ENCODE measurements at regions not wholly inside any gene's neighbourhood (a gene's known extent, or its start where the extent isn't known, plus 50 kb on each side); places are given as distances from the start of the nearest gene placed in this dataset.
A peak's percentile ranks its signal among the peaks of the same experiment; 100 is the strongest.

DNA sequence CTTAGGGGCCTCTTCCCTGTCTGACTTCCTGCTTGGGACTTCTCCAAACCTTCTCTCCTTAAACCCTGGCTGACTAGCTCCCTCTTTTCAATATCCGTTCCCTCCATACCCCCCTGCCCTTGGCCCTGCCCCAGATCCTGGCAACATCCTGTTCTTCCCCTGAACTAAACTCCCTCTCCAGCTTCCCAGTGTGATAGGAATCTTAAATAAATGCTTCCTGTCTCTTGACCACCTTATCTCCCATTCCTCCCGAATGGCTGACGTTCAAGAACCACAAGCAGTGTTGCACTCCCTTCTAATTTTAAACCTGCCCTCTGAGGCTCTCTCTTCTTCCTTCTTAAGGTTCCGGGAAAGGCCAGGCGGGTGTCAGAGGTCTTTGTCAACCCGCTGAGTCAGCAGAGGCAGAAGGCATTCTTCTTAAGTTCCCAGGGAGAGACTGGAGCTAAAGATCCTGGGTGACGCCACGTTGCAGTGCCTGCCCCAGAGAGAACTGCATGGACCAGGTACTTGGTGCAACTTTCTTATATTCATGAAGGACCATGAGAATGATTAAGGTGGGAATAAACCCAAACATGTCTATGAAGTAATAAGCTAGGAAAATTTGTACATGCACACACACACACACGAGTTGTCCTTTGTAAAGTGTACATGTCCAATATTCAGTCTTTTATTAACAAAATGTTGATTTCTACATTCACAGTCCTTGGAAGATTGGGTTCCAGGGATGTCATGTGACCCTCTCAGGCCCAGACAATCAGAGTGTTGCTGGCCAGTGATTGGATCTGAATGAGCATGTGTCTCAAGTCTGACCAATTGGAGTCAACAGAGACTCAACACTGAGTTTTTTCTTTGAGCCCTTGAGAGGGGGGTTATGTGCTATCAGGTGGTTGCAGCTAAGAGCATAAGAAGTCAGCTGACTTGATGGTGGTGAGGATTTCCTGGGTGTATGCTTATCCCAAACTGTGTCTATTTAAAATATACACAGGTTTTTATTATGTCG lies 420.2 kb upstream of the TBX3 start:
- DNase-seq: peak; percentile 10

DNA sequence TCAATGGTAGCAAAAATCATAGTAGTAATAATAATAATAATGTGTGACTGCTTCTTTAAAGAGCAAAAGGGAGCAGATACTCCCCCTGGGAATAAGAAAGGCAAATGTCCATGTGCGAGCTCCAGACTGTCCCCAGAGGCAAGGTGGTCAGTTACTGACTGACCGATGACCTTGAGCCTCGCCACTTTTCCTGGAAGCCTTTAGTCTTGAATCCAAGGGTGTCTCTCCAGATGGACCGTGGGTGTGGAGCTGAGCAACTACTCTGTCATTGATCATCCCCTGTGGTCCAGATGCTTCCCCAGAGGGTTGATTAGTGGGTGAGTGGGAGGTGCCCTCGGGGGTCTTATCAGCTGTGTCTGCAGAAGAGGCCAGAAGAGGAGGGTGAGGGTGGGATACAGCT lies 418.5 kb upstream of the TBX3 start:
- DNase-seq: no peak

DNA sequence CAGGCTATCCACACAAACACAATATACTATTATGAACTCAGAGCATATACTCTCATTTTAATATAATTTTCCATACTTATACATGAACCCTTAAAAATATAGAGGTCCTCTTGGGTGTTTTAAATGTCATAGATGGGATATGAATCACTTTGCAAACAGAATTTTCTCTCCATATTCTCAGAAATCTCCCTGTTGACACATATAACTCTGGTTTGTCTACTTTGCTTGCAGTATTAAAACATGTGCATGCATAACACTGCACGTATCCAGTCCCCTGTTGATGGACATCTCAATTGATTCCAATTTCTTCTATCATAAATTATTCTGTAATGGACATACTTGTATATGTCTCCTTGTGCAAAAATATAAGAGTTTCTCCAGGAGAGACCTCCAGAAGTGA lies 417.5 kb upstream of the TBX3 start:
- no peak for DNase-seq

DNA sequence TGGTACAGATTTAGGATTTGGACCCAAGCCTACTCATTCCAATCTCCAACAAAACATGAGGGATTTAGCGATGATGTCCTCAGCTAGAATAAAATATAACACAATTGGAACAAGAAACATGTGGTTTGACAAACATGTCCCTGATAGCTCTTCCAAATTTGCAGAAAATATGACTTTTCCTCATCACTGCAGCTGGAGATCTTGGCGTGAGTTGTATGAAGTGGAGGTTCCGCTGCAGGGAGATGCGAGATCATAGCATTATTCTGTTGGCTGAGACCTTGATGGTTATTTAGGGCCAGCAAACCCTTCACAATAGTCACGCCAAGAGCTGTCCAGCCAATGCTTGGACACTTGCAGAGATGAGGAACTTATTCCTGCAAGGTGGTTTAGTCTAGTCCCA lies 413.4 kb upstream of the TBX3 start:
- DNase-seq: no peak

DNA sequence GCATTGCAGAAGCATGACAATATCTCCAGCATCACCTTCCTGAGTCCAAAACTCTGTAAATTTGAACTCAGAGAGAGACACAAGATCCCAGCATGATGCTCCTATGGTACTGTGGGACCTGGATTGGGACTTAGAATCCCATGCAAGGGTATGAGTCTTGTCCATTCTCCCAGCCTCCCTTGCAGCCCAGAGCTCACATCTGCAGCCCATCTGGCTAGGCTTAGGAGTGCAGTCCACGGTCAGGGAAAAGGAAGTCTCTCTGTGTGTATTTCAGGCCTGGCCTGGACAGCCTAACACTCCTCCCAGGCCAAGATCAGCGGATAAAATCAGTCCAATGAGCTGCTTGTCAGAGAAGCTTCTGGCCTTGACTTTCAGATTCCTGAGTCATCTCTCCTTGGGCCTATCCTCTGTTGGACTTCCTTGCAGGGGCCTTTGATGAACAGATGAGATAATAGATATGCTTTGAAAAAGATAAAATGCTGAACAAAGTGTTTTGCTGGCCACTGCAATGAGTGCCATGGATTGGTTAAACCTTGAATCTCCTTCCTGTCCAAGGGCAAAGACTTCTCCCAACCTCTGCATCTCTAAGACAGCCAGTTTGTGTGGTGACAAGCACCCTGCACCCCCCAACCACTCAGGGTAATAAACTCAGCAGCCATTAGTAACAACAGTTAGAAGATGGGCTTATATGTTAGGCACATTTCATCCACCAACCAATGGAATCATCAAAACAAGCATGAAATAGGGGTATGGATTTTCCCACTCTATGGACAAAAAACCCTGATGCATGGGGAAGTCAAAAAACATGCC lies 412.8 kb upstream of the TBX3 start:
- no peak for DNase-seq

DNA sequence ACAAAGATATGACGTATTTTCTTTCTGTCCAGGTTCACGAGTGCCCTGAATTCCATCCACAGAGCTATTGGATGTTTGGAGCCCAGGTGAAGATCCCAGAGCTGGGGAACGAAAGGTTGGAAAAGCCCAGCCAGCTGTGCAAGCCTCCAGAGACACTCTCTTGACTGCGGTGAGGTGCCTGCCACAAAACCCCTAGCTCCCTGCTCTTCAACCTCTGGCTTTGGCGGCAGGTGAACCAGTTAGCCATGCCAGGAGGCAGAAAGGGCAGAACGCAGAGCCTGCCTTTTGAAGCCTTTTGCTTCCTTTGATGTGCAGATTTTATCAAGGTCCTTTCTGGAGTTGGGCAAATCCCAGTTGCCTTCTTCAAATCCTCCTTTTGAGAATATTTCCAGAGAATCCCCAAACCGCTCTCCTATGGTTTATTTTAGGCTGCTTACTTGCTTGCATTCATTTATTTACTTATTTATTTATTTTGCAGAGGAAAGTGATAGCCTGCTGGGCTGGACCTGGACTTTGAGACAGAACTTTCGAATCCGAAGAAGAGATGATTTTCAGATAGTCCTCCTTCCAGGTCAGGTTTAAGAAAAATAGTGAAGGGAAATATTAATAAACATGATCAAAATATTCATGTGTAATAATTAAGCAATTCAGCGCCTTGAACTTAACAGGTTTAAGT lies 411.2 kb upstream of the TBX3 start:
- DNase-seq: no peak

DNA sequence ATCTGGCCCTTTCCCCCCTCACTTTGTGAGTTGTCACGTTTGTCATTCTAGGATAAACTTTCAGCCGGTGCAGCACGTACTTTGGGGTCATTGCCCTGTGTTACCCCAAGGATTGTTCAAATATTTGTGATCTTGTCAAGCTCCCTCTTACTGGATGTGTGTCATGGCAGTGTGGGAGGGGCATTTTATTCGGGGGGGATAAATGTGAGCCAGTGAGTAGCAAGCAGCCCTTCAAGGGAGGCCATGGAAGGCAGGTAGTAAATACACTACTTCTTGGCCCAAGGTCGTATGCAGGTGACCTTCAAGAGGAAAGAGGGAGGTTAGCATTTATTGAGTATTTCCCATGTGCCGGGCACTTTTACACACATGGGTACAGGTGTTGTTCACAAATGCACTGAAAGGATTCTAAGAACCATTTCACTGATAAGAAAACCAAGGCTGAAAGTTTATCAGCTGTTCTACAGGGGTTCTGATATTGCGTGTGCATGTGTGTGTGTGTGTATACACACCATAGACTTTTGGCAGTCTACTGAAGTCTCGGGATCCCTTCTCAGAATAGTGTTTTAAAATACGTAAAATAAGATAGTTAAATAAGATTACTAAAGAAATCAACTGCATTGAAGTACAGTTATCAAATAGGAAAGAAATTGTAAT lies 410.3 kb upstream of the TBX3 start:
- DNase-seq: no peak

DNA sequence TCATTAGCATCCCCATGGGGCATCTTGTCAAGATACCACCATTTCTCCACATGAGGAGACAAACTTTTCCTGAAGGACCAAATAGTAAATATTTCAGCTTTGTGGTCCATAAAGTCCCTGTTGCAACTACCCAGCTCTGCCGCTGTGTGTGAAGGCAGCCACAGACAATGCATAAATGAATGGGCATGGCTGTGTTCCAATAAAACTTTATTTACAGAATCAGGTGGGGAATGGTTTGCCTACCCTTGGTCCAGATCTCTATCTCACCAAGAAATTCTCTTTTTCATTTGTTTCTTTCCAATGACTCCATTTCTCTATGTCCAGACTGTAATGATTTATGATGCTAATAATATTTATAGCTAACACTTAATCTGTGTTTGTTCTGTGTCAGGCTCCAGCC lies 409.3 kb upstream of the TBX3 start:
- no peak for DNase-seq

DNA sequence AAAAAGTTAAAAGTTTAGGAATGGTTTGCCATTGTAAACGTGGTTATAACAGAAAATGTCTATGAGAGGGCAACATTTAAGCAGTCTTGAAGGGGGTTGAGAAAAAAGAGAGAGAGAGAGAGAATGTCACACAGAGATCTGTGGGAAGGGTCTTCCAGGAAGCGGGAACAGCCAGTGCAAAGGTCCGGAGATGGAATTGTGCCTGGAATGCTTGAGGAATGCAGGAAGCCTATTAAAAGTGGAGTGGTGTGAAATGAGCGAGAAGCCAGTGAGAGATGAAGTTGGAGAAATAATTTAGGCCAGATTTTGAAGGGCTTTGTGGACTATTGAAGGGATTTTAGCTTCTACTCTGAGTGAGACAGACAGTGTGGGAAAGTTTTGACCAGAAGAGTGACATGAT lies 406.8 kb upstream of the TBX3 start:
- DNase-seq: no peak

DNA sequence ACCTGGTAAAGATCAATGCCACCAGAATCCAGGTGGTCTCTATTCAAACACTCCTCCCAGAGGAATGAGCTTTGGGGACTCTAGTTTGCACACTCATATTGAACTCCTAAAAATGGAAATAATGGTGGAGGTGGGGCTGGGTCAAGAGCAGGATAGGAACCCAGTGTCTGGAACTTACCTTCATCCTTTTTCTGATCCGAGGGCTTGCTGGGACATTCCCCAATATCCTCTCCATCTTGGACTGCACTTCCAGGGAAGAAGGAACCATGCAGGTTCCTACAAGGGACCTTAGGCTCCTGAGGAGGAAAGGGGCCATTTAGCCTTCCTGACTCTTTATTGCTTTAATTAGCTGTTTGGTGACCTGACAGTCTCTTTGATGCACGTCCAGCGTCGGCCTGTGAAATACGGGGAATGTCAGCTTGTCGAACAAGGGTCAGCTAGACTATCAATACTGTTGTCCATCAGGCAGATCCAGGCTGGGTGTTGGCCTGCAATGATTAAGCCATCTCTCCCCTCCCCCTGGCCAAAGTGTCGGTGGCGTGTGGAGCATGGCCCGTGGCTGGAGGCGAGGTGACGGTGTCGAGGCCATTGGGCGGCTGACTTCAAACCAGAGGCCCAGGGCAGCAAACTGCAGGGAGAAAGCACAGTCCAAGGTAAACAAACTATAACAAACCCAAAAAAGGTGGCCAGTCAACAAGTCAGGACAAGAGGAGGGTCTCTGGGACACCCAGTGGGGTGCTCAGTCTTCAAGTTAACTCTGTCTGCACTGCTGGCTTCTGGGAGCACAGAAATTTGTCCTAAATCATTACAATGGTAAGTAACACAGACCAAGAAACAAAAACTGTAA lies 405.2 kb upstream of the TBX3 start:
- no peak for DNase-seq

DNA sequence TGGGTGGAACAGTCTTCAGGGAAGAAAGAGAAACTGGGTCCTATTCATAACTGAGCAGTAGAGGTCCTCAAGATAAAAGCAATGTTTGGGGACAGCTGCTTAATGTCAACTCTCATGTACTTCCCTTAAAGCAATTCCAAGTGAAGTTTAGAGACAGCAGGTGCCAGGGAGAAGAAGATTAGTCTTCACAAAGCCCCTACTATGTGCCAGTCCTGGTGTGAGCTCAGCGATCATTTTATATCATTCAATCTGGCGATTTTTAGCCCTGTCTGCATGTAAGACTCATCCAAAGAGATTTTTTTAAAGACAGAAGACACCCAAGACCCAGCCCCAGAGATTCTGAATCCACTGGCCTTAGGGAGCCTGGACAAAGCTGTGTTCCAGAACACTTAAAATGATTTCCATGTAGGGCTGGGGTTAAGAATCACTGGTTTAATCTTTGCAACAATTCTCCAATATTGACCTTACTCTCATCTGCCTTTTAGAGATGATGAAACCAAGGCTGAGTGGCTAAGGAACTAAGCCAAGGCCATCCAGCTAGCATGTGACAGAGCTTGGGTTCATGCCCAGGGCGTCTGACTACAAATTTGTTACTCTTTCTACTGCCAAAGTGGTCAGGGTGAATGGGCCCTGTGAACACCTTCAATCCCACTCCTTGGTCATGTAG lies 404.5 kb upstream of the TBX3 start:
- DNase-seq: no peak

DNA sequence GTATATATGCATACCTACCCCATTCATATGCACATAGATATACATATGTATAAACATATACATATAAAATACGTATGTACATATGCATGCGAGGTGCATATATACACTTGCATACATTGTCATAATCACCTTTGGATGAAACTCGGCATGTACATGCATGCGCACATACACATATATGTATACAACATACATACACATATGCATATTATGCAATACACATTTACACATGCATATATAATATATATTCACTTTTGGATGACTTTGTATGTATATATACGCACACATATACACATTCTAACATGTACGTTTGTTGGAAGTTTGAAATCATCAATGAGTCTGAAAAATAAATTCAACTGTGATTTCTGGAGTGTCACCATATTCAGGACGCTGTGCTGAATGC lies 401.6 kb upstream of the TBX3 start:
- DNase-seq: no peak

DNA sequence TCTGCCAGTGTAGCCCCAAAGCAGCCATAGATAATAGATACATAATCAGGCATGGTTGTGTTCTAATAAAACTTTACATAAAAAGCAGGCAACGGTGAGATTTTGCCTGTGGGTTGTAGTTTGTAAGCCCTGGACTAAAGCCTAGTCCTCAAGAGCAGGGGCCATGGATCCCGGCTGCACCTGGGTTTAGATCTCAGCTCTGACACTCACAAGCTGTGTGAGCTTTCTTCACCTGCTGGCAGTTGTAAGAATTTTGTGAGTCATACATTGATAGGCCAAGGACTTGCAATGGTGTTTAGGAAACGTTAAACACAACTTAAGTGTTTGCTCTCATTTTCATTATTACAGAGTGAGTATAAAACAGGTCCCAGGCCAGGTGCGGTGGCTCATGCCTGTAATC lies 395.8 kb upstream of the TBX3 start:
- DNase-seq: no peak

DNA sequence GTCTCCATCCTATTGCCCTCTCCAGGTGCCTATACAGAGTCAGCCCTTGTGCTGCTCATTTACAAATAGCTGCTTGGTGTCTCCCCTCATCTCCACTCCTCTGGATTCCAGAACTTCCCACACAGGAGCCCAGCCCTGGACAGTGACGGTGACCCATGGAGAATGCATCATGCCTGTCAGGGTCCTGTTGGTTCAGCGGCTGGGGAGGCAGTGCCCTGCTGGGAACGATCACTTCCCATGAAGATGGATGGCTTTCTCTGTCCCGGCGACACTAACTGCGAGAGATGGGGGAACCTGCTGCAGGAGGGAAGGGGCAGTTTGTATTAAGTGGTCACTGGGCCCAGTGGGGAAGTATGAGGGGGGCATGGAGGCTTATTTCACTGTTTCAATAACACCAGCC lies 395.0 kb upstream of the TBX3 start:
- DNase-seq: no peak

DNA sequence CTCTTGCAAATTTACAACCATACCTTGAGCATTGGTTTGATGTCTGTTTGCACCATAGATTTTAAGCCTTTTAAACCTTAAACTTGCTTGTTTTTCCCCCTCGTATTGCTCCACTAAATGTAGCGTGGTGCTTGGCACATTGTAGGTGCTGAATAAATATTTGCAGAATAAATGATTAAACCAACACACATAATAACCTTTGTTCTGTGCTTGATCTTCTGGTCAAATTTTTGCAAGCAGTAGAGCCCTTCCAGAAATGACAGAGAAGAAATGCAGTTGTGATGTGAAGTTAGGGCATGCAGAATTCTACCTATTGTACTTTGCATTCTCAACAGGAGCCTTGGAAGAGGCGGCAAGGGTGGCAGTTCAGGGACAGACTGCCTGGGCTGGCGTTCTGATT lies 394.4 kb upstream of the TBX3 start:
- DNase-seq: no peak

DNA sequence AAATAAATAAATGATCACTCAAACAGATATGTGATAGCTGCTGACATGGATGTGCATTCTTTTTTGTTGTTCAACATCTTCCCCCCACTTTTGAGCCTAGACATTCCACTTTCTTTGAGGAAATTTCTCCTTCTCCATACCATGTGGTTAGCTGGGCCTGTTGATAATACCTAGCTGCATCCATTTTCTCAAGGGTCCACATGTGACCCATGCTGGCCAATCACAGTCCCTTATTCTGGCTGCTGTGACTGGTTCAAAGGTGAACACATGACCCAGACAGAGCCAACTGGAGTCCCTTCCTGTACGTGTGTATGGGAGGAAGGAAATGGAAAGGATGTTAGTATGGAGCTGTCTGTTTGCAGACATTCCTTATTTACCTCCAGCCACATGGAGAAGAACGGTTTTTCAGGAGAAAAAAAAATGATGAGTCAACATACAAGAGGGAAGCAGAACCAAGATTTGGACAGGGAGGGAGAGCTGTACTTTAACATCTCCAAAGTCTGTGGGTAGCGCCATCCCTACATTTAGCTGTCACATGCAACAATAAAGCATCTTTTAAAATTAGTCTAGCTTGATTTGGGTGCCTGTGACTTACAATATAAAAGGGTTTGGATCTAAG lies 391.7 kb upstream of the TBX3 start:
- no peak for DNase-seq

DNA sequence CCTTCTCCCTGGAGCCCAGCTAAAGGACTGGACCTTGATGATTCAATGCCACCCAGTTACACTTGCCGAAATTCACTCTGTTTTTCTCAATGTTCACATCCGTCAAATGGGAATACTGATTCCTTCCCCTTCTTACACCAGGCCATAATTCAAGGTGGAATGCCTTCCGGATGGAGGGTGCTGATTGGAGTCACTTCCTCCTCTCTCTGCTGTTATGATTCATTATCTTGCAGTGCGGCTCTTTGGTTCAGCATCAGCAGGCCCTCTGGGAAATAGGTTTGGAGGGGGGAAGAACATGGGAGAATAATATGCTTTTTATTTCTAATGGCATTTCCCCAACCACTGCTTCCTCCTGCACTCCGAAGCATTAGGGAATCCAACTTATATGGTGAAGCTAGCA lies 390.6 kb upstream of the TBX3 start:
- DNase-seq: no peak

DNA sequence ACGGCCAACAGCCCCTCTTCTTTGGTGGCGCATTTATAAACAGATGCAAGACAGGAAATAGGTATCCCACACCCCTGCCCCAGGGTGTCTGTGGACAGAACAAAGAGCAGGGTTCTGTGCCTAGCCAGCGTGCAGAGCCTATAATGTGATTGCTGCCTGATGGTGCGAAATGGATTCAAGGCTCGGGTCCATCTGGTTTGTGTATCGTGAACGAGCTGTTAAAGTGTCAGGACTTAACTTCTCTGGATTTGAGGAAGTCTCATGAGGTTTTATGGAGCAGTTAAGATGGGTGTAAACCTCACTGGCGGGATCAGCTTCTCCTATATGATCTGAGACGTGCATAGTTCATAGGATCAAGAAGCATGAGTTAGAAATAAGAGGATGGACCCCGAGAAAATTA lies 388.7 kb upstream of the TBX3 start:
- no peak for DNase-seq

DNA sequence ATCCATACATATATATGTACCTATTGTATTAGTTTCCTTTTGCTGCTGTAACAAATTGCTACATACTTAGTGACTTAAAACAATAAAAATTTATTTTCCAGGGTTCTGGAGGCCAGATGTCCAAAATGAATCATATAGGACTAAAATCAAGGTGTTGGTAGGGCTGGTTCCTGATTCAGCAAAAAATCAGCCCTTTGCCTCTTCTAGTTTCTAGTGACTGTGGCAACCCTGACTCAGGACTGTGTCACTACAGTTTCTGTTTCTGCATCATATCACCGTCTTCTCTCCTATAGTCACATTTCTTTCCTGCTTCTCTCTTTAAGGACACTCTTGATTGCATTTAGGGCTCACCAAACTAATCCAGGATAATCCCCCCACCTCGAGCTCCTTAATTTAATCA lies 386.3 kb upstream of the TBX3 start:
- no peak for DNase-seq

DNA sequence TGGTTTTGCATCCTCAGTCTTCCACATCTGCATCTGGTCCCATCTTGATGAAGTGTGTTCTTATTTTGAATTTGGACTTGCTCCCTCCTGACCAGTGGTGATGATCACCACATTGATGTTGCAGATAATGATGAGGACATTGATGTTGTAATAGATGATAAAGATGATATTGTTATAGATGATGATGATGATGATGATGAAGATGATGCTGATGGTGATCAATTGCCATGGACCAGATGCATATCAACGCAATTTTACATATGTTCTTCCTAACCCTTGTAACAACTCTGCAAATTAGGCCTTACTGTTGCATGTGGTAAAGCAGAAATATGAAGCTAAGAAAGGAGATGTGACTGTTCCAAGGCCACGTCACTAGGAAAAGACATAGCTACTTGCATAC lies 380.3 kb upstream of the TBX3 start:
- no peak for DNase-seq

DNA sequence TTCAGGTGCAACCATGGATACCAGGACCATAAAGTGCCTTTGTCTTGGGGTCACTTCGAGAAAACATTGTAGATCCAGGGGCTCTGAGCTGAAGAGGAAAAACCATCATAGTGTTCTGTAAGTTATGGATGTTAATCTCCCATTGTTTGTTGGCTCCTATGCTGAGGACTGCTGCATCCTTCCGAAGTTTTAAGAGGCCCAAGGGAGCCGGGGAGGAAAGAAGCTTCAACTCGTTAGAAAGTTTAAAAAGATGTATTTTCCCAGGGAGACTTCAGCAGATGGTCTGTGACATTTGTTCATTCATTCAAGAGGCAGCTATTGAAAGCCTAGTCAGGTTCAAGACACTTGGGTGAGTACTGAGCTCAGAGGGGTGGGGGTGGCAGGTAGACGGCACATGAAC lies 378.8 kb upstream of the TBX3 start:
- DNase-seq: no peak

Data from fibroblast of skin of back (primary cell).